A673 (cell line): ENCODE measurements at regions not wholly inside any gene's neighbourhood (a gene's known extent, or its start where the extent isn't known, plus 50 kb on each side); places are given as distances from the start of the nearest gene placed in this dataset.

ENCODE experiments used
- EZH2 ChIP-seq: fragments of 200-600 bp; sonication (generic); IDR thresholded peaks from 2 replicates; pipeline ENCODE4 v1.6.1; 2017; ENCODE audit warnings: borderline replicate concordance, low read depth, mild to moderate bottlenecking, mixed read lengths, antibody characterized with exemption, low read length; ENCODE audit not compliant: poor library complexity, severe bottlenecking
- TF ChIP-seq, protein P1 (sequence below): fragments of 300-800, 200-600 bp; sonication (generic); conservative IDR thresholded peaks from 2 replicates; pipeline ENCODE4 v1.5.1; 2017; ENCODE audit warnings: low read depth, mild to moderate bottlenecking, antibody characterized with exemption, low read length, moderate library complexity, mixed read lengths

DNA sequence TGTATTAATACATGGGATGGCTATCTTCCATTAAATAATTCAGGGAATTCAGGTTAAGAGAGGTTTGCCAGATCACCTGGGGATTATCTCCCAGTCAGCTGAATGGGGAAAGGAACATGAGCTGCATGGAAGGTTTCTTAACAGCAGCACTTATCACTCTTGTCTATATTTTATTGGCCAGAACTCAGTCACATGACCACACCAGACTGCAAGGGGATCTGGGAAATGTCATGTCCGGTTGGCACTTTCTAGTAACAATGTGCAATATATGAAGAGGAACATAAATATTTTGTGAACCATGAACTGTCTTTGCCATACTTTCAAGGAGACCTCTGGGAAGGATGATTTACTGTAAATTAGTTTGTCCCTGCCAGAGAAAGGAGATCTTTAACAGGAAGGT is 599.1 kb downstream of the SLC4A3 start:
- TF ChIP-seq, protein P1, sequence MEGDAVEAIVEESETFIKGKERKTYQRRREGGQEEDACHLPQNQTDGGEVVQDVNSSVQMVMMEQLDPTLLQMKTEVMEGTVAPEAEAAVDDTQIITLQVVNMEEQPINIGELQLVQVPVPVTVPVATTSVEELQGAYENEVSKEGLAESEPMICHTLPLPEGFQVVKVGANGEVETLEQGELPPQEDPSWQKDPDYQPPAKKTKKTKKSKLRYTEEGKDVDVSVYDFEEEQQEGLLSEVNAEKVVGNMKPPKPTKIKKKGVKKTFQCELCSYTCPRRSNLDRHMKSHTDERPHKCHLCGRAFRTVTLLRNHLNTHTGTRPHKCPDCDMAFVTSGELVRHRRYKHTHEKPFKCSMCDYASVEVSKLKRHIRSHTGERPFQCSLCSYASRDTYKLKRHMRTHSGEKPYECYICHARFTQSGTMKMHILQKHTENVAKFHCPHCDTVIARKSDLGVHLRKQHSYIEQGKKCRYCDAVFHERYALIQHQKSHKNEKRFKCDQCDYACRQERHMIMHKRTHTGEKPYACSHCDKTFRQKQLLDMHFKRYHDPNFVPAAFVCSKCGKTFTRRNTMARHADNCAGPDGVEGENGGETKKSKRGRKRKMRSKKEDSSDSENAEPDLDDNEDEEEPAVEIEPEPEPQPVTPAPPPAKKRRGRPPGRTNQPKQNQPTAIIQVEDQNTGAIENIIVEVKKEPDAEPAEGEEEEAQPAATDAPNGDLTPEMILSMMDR = no peak
- no peak for TF ChIP-seq EZH2
